ENCODE measurements at regions not wholly inside any gene's neighbourhood (a gene's known extent, or its start where the extent isn't known, plus 50 kb on each side); places are given as distances from the start of the nearest gene placed in this dataset.
"Not testable (repeated sequence)": the region's sequence is repeated elsewhere in the genome, so short reads cannot be mapped to it uniquely, and the experiment has no call there.

- DNase-seq: no peak
These were observed 488.8 kb downstream of the PID1 start for GRCh38 chr2:228782281-228782680.

- DNase-seq: no peak
These were observed 493.2 kb downstream of the PID1 start for GRCh38 chr2:228777855-228778355.

GRCh38 chr2:228774548-228774947 lies 496.5 kb downstream of the PID1 start:
- DNase-seq: no peak

GRCh38 chr2:228771774-228772173 lies 499.3 kb downstream of the PID1 start:
- DNase-seq: no peak

- no peak for DNase-seq
These were observed 499.8 kb downstream of the PID1 start for GRCh38 chr2:228771315-228771714.

GRCh38 chr2:228768818-228769217 lies 502.3 kb downstream of the PID1 start:
- no peak for DNase-seq

- DNase-seq: not testable (repeated sequence)
These were observed 502.9 kb downstream of the PID1 start for GRCh38 chr2:228768141-228768540.

- no peak for DNase-seq
These were observed 503.9 kb downstream of the PID1 start for GRCh38 chr2:228767196-228767595.

GRCh38 chr2:228763379-228763981 lies 507.6 kb downstream of the PID1 start:
- no peak for DNase-seq

- DNase-seq: no peak
These were observed 508.5 kb downstream of the PID1 start for GRCh38 chr2:228762565-228762964.

- not testable (repeated sequence) for DNase-seq
These were observed 515.4 kb downstream of the PID1 start for GRCh38 chr2:228755661-228756060.

- DNase-seq: no peak
These were observed 523.6 kb downstream of the PID1 start for GRCh38 chr2:228747483-228747882.

- DNase-seq: no peak
These were observed 532.3 kb downstream of the PID1 start for GRCh38 chr2:228738671-228739380.

GRCh38 chr2:228735697-228736096 lies 535.4 kb downstream of the PID1 start:
- no peak for DNase-seq

- no peak for DNase-seq
These were observed 539.6 kb downstream of the PID1 start for GRCh38 chr2:228731517-228731916.

- no peak for DNase-seq
These were observed 542.1 kb downstream of the PID1 start for GRCh38 chr2:228728961-228729360.

- no peak for DNase-seq
These were observed 543.5 kb upstream of the SPHKAP start for GRCh38 chr2:228725031-228725430.

- DNase-seq: no peak
These were observed 542.1 kb upstream of the SPHKAP start for GRCh38 chr2:228723599-228723998.

- DNase-seq: no peak
These were observed 540.8 kb upstream of the SPHKAP start for GRCh38 chr2:228722311-228722710.

- DNase-seq: no peak
These were observed 539.4 kb upstream of the SPHKAP start for GRCh38 chr2:228720895-228721294.

- DNase-seq: no peak
These were observed 528.4 kb upstream of the SPHKAP start for GRCh38 chr2:228709788-228710371.

GRCh38 chr2:228707846-228708245 lies 526.4 kb upstream of the SPHKAP start:
- DNase-seq: no peak

GRCh38 chr2:228705318-228705717 lies 523.8 kb upstream of the SPHKAP start:
- no peak for DNase-seq

GRCh38 chr2:228703152-228703551 lies 521.7 kb upstream of the SPHKAP start:
- no peak for DNase-seq
